K562 (cell line): ENCODE measurements at regions not wholly inside any gene's neighbourhood (a gene's known extent, or its start where the extent isn't known, plus 50 kb on each side); places are given as distances from the start of the nearest gene placed in this dataset.

Experiments used
- ATF3 ChIP-seq, 2 experiments: fragments of 450-650 bp in 1 of 2; sonication (generic) in 1 of 2; formaldehyde crosslinking in 1 of 2; IDR thresholded peaks in 1 of 2; conservative IDR thresholded peaks in 1 of 2; 2 replicates each; pipeline versions ENCODE4 v1.6.1 to v1.8.1; 2016 to 2023; ENCODE audit warnings: mild to moderate bottlenecking in 2 of 2, moderate library complexity in 2 of 2, inconsistent platforms in 1 of 2, missing genetic modification reagents in 1 of 2
- CTCF ChIP-seq, 3 experiments: IDR thresholded peaks in 2 of 3; conservative IDR thresholded peaks in 1 of 3; 2 replicates each; pipeline ENCODE4 v1.5.1; 2011 to 2012; ENCODE audit warnings: low read length in 3 of 3, mild to moderate bottlenecking in 3 of 3, control low read depth in 2 of 3, improper control_type of control experiment in 1 of 3, inconsistent platforms in 1 of 3, low read depth in 1 of 3, mixed read lengths in 1 of 3, moderate library complexity in 1 of 3; ENCODE audit not compliant: insufficient read depth in 2 of 3
- DACH1 ChIP-seq: fragments of 450-650 bp; IDR thresholded peaks from 2 replicates; pipeline ENCODE4 v1.6.1; 2018; ENCODE audit not compliant: partially characterized antibody
- JUN ChIP-seq, 2 experiments: sonication (generic) in 1 of 2; formaldehyde crosslinking in 1 of 2; IDR thresholded peaks; 2 replicates each; pipeline versions ENCODE4 v1.6.1 to v1.8.0; 2012 to 2022; ENCODE audit warnings: borderline replicate concordance in 2 of 2, mild to moderate bottlenecking in 2 of 2, improper control_type of control experiment in 1 of 2, low read depth in 1 of 2, low read length in 1 of 2, missing genetic modification reagents in 1 of 2
- KDM5B ChIP-seq: fragments of 200-600 bp; sonication (generic); IDR thresholded peaks from 2 replicates; pipeline ENCODE4 v1.6.1; 2012; ENCODE audit warnings: low read depth, mild to moderate bottlenecking, moderate library complexity, low read length, control low read depth, inconsistent platforms; ENCODE audit not compliant: insufficient replicate concordance
- RAD21 ChIP-seq, 2 experiments: fragments of 250-450 bp in 1 of 2; fragments of 450-650 bp in 1 of 2; sonication (Bioruptor Pico) in 1 of 2; formaldehyde crosslinking in 1 of 2; IDR thresholded peaks in 1 of 2; conservative IDR thresholded peaks in 1 of 2; 2 replicates each; pipeline versions ENCODE4 v1.4.0 to v1.8.0; 2020 to 2022; ENCODE audit warnings: mild to moderate bottlenecking in 2 of 2, moderate library complexity in 1 of 2
- SIRT6 ChIP-seq: IDR thresholded peaks from one replicate; pipeline ENCODE4 v1.6.1; 2012; ENCODE audit warnings: low read depth, mild to moderate bottlenecking, control low read depth, inconsistent platforms, low read length, moderate library complexity
- STAT5A ChIP-seq: IDR thresholded peaks from 2 replicates; pipeline ENCODE4 v1.6.1; 2012; ENCODE audit warnings: low read length, inconsistent platforms, borderline replicate concordance
- ZBTB8A ChIP-seq: fragments of 450-650 bp; IDR thresholded peaks from 2 replicates; pipeline ENCODE4 v1.6.1; 2018; ENCODE audit warnings: mild to moderate bottlenecking, moderate library complexity; ENCODE audit not compliant: partially characterized antibody
- ZNF24 ChIP-seq: fragments of 450-650 bp; IDR thresholded peaks from 2 replicates; pipeline ENCODE4 v1.6.1; 2016
- ZNF274 ChIP-seq: IDR thresholded peaks from 2 replicates; pipeline ENCODE4 v1.6.1; 2011; ENCODE audit warnings: low read depth, mild to moderate bottlenecking, low read length, moderate library complexity, borderline replicate concordance
- TF ChIP-seq, protein P1 (sequence below), 2 experiments: fragments of 450-650 bp; formaldehyde crosslinking in 1 of 2; IDR thresholded peaks; 2 replicates each; pipeline versions ENCODE4 v1.4.0 to v1.6.1; 2014 to 2020; ENCODE audit warnings: mild to moderate bottlenecking in 2 of 2, borderline replicate concordance in 1 of 2, low read depth in 1 of 2

- TF ChIP-seq ZNF24, result no peak
- TF ChIP-seq, protein P1, sequence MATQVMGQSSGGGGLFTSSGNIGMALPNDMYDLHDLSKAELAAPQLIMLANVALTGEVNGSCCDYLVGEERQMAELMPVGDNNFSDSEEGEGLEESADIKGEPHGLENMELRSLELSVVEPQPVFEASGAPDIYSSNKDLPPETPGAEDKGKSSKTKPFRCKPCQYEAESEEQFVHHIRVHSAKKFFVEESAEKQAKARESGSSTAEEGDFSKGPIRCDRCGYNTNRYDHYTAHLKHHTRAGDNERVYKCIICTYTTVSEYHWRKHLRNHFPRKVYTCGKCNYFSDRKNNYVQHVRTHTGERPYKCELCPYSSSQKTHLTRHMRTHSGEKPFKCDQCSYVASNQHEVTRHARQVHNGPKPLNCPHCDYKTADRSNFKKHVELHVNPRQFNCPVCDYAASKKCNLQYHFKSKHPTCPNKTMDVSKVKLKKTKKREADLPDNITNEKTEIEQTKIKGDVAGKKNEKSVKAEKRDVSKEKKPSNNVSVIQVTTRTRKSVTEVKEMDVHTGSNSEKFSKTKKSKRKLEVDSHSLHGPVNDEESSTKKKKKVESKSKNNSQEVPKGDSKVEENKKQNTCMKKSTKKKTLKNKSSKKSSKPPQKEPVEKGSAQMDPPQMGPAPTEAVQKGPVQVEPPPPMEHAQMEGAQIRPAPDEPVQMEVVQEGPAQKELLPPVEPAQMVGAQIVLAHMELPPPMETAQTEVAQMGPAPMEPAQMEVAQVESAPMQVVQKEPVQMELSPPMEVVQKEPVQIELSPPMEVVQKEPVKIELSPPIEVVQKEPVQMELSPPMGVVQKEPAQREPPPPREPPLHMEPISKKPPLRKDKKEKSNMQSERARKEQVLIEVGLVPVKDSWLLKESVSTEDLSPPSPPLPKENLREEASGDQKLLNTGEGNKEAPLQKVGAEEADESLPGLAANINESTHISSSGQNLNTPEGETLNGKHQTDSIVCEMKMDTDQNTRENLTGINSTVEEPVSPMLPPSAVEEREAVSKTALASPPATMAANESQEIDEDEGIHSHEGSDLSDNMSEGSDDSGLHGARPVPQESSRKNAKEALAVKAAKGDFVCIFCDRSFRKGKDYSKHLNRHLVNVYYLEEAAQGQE (IDR thresholded peaks at IDR 0.05; ENCODE audit: borderline replicate concordance), result no peak
- TF ChIP-seq, protein P1 (CRISPR knock-in tag; IDR thresholded peaks at IDR 0.05; ENCODE audit: low read depth), result no peak
- TF ChIP-seq ATF3 (IDR thresholded peaks at IDR 0.05), result no peak
- TF ChIP-seq ATF3 (CRISPR knock-in tag; conservative IDR thresholded peaks at IDR 0.05), result no peak
- no peak for TF ChIP-seq RAD21 (CRISPR knock-in tag; conservative IDR thresholded peaks at IDR 0.05 in 1 of 2, IDR thresholded peaks at IDR 0.05 in 1 of 2)
- no peak for TF ChIP-seq ZNF274
- TF ChIP-seq CTCF (IDR thresholded peaks at IDR 0.05 in 2 of 3, conservative IDR thresholded peaks at IDR 0.05 in 1 of 3; ENCODE audit: insufficient read depth in 2 of 3, low read depth in 1 of 3, low read length in 3 of 3), result no peak
- no peak for TF ChIP-seq ZBTB8A
- no peak for TF ChIP-seq STAT5A
- no peak for TF ChIP-seq JUN (IDR thresholded peaks at IDR 0.05; ENCODE audit: borderline replicate concordance, low read depth, low read length)
- no peak for TF ChIP-seq JUN (CRISPR knock-in tag; IDR thresholded peaks at IDR 0.05; ENCODE audit: borderline replicate concordance)
- no peak for TF ChIP-seq SIRT6
- no peak for TF ChIP-seq DACH1
- no peak for TF ChIP-seq KDM5B
These were observed 161.5 kb upstream of the POU3F2 start for GRCh38 chr6:98672681-98673475.
